ENCODE measurements at regions not wholly inside any gene's neighbourhood (a gene's known extent, or its start where the extent isn't known, plus 50 kb on each side); places are given as distances from the start of the nearest gene placed in this dataset.

- no peak for DNase-seq
These were observed 95.9 kb upstream of the CAND1 start for GRCh38 chr12:67173258-67173657.

- DNase-seq, result no peak
These were observed 86.6 kb upstream of the CAND1 start for GRCh38 chr12:67182551-67182950.

GRCh38 chr12:67193704-67194103 is 75.5 kb upstream of the CAND1 start:
- peak in 1 of 2 experiments; percentile 2 for DNase-seq

- no peak for DNase-seq
These were observed 68.8 kb upstream of the CAND1 start for GRCh38 chr12:67200386-67200785.

- DNase-seq, result no peak
These were observed 67.0 kb upstream of the CAND1 start for GRCh38 chr12:67202011-67202677.

- DNase-seq, result no peak
These were observed 66.5 kb upstream of the CAND1 start for GRCh38 chr12:67202678-67203012.

- DNase-seq, result no peak
These were observed 60.7 kb upstream of the CAND1 start for GRCh38 chr12:67208281-67209067.

GRCh38 chr12:67211029-67211428 is 58.1 kb upstream of the CAND1 start:
- no peak for DNase-seq

- DNase-seq, result no peak
These were observed 57.7 kb upstream of the CAND1 start for GRCh38 chr12:67211494-67211893.

- no peak for DNase-seq
These were observed 51.5 kb upstream of the CAND1 start for GRCh38 chr12:67217647-67218046.

All from AML-193 (cell line).